ENCODE measurements at regions not wholly inside any gene's neighbourhood (a gene's known extent, or its start where the extent isn't known, plus 50 kb on each side); places are given as distances from the start of the nearest gene placed in this dataset.
"Not testable (repeated sequence)": the region's sequence is repeated elsewhere in the genome, so short reads cannot be mapped to it uniquely, and the experiment has no call there.

DNA sequence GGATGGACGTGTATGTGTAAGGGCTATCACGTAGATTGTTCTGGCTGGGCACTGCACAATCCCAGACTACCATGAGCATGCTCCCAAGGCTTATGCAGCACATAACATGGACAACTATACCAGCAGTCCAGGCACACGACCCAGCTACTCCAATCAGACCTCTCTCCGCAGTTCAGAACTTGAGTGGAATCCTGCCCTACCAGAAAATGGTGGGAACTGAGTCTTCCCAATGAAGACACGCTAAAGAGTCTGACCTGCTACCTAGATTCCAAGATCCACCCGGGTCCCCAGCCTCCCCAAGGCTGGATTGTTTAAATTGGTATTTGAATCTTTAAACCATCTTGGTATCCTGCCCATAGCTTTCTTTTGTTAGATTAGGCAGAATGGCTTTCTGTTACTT, 251.3 kb upstream of the KAZN start:
- in situ Hi-C loops (cut with HindIII; ENCODE audit: low sequenced_read_pairs), result no loop called here
- no peak for DNase-seq (ENCODE audit: low read depth, low spot score)
- TF ChIP-seq, protein P1, sequence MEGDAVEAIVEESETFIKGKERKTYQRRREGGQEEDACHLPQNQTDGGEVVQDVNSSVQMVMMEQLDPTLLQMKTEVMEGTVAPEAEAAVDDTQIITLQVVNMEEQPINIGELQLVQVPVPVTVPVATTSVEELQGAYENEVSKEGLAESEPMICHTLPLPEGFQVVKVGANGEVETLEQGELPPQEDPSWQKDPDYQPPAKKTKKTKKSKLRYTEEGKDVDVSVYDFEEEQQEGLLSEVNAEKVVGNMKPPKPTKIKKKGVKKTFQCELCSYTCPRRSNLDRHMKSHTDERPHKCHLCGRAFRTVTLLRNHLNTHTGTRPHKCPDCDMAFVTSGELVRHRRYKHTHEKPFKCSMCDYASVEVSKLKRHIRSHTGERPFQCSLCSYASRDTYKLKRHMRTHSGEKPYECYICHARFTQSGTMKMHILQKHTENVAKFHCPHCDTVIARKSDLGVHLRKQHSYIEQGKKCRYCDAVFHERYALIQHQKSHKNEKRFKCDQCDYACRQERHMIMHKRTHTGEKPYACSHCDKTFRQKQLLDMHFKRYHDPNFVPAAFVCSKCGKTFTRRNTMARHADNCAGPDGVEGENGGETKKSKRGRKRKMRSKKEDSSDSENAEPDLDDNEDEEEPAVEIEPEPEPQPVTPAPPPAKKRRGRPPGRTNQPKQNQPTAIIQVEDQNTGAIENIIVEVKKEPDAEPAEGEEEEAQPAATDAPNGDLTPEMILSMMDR (IDR thresholded peaks at IDR 0.05; ENCODE audit: low read depth, low read length), result no peak
- H3K4me3 ChIP-seq (ENCODE audit: low read depth, low read length), result no peak overlapping the region

DNA sequence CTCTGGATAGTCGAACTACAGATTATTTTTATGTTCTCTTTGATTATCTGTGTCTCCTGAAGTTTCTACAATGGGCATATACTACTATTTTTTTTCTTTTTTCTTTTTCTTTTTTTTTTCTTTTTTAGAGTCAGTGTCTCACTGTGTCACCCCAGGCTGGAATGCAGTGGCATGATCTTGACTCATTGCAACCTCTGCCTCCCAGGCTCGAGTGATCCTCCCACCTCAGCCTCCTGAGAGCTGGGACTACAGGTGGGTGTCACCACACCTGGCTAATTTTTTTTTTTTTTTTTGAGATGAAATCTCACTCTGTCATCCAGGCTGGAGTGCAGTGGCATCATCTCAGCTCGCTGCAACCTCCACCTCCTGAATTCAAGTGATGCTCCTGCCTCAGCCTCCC, 250.7 kb upstream of the KAZN start:
- no peak overlapping the region for H3K4me3 ChIP-seq (ENCODE audit: low read depth, low read length)
- TF ChIP-seq, protein P1 (IDR thresholded peaks at IDR 0.05; ENCODE audit: low read depth, low read length), result no peak
- DNase-seq (ENCODE audit: low read depth, low spot score), result no peak
- in situ Hi-C loops (cut with HindIII; ENCODE audit: low sequenced_read_pairs), result no loop called here

DNA sequence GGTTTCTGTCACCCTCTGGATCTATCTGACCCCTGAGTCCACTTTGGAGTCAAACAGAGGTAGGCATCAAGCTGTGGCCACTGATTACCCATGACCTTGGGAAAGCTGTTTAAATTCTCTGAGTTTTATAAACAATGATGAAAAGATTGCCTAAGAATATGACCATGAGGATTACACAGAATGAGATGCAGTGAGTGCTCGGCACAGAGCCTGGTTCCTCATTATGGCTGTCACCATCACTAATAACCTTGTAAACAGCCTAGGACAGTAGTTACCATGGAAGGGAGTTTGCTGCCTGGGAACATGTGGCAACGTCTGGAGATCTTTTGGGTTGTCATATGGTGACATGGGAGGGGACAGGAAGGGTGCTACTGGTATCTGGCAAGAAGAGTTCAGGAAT, 248.3 kb upstream of the KAZN start:
- no peak overlapping the region for H3K4me3 ChIP-seq (ENCODE audit: low read depth, low read length)
- TF ChIP-seq, protein P1 (IDR thresholded peaks at IDR 0.05; ENCODE audit: low read depth, low read length), result no peak
- no peak for DNase-seq (ENCODE audit: low read depth, low spot score)
- in situ Hi-C loops (cut with HindIII; ENCODE audit: low sequenced_read_pairs), result no loop called here

DNA sequence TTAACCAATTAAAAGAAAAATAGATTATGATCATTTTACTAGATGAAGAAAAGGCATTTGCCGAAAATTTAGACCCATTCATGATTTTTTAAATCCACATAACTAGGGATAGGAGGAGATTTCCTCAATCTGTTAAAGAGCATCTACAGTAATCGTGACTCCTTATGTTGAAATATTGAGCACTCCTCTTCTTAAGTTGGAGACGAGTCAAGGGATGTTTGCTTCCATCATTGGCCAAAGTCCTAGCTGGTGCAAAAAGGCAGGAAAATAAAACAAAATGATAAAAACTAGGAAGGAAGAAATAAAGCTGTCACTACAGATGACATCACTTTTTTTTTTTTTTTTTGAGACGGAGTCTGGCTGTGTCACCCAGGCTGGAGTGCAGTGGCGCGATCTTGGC, 245.6 kb upstream of the KAZN start:
- in situ Hi-C loops (cut with HindIII; ENCODE audit: low sequenced_read_pairs), result no loop called here
- TF ChIP-seq, protein P1 (IDR thresholded peaks at IDR 0.05; ENCODE audit: low read depth, low read length), result no peak
- H3K4me3 ChIP-seq (ENCODE audit: low read depth, low read length), result no peak overlapping the region
- DNase-seq (ENCODE audit: low read depth, low spot score), result no peak

DNA sequence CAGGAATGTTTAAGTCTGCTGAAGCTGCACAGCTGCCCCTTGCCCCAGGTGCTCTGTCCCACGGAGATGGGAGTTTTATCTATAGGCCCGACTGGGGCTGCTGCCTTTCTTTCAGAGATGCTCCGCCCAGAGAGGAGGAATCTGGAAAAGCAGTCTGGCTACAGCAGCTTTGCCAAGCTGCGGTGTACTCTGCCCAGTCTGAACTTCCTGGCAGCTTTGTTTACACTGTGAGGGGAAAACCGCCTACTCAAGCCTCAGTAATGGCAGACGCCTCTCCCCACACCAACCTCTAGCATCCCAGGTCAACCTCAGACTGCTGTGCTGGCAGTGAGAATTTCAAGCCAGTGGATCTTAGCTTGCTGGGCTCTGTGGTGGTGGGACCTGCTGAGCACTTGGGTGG, 237.5 kb upstream of the KAZN start:
- in situ Hi-C loops (cut with HindIII; ENCODE audit: low sequenced_read_pairs); H3K4me3 ChIP-seq (ENCODE audit: low read depth, low read length): not testable (repeated sequence)
- DNase-seq (ENCODE audit: low read depth, low spot score), result peak; percentile 60

DNA sequence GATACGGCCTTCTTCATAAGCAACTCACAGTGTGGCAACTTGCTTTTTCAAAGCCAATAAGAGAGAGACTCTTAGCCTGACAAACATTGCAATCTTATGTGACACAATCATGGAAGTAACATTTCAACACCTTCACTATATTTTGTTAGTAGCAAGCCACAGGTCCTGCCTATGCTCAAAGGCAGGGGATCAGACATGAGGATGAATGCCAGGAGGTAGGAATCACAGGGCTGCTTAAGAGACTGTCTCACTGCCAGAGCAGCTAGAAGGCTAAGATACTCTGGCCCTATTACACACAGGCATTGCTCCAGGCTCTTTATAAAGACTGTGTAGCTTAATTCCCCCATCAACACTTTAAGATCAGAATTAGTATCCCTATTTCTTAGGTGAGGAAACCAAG, 236.2 kb upstream of the KAZN start:
- no peak overlapping the region for H3K4me3 ChIP-seq (ENCODE audit: low read depth, low read length)
- TF ChIP-seq, protein P1 (IDR thresholded peaks at IDR 0.05; ENCODE audit: low read depth, low read length), result no peak
- in situ Hi-C loops (cut with HindIII; ENCODE audit: low sequenced_read_pairs), result no loop called here
- DNase-seq (ENCODE audit: low read depth, low spot score), result no peak

DNA sequence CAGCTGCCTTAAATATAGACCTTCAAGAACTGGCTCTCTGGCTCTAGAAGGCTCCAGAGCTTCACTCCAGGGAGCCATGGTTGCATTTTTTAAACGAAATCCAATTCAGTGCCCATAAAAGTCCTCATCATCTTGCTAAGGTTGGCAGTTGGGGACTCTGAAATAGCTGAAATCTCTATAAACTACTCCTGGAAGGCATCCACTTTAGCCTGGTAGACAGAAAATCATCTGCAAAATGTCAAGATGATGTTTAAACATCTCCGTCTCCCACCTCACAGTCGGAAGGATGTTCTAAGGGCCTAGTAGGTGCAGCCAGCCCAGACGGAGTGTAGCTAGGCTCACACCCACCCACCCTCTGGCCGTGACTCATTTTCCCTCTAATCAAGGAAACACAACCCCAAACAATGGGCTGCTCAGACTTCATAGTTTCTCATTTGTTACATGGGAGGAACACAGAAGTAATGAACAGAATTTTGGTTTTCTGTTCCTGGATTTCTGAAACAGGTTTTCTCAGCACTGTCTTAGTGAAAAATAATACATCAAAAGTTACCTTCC, 235.4 kb upstream of the KAZN start:
- no peak for DNase-seq (ENCODE audit: low read depth, low spot score)
- in situ Hi-C loops (cut with HindIII; ENCODE audit: low sequenced_read_pairs), result no loop called here
- H3K4me3 ChIP-seq (ENCODE audit: low read depth, low read length), result no peak overlapping the region
- TF ChIP-seq, protein P1 (IDR thresholded peaks at IDR 0.05; ENCODE audit: low read depth, low read length), result no peak

All from astrocyte of the spinal cord (primary cell).